ENCODE measurements at regions not wholly inside any gene's neighbourhood (a gene's known extent, or its start where the extent isn't known, plus 50 kb on each side); places are given as distances from the start of the nearest gene placed in this dataset.

DNA sequence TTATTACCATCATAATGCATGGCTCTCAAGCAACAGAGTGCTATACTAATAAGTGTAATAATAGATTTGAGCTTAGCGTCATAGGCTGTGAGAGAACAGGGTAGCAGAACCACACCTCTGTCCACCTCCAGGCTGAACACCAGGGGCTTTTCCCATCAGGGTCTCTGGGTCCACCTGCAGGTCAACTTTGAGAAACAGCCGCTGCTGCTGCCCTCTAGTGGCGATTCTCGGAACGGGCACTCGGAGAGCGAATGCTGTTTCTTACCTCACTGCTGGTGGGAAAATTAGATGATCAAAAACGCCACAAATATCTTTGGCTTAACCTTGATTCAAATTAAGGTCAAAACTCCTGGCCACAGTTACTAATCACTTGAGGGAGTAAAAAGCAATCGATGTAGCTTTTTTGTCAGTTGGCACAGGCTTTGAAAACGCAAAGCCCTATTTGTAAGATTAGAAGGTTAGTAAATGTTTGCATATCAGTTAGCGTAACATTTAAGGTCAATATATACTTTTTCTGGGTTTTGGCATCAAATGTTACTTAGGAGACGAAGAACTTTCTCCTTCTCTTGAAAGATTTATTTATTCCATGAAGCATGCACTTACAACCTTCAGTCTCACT is 127.9 kb upstream of the TMEM132D start:
- Histone ChIP-seq H3K4me3 (no peak overlapping the region), H3K36me3 (no peaks in the 10 kb centered on the region), H3K27ac (no peak overlapping the region), H3K4me1 (no peaks in the 10 kb centered on the region), H3K27me3 (peaks cover 0 to 56% (median 0%) of the 10 kb centered on the region in 3 donors), H3K9me3 (no peaks in the 10 kb centered on the region)
- WGBS, 2 donors: 8 to 14% methylated on average over 12 of the region's 12 CpGs
- TF ChIP-seq, protein P1, sequence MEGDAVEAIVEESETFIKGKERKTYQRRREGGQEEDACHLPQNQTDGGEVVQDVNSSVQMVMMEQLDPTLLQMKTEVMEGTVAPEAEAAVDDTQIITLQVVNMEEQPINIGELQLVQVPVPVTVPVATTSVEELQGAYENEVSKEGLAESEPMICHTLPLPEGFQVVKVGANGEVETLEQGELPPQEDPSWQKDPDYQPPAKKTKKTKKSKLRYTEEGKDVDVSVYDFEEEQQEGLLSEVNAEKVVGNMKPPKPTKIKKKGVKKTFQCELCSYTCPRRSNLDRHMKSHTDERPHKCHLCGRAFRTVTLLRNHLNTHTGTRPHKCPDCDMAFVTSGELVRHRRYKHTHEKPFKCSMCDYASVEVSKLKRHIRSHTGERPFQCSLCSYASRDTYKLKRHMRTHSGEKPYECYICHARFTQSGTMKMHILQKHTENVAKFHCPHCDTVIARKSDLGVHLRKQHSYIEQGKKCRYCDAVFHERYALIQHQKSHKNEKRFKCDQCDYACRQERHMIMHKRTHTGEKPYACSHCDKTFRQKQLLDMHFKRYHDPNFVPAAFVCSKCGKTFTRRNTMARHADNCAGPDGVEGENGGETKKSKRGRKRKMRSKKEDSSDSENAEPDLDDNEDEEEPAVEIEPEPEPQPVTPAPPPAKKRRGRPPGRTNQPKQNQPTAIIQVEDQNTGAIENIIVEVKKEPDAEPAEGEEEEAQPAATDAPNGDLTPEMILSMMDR (IDR thresholded peaks at IDR 0.05): peak in 2 of 4 experiments; percentile 35 to 70
- no peak for TF ChIP-seq EP300 (IDR thresholded peaks at IDR 0.05)
- intact Hi-C loops (cut with DNase I): no loop called here
- no peak for DNase-seq

DNA sequence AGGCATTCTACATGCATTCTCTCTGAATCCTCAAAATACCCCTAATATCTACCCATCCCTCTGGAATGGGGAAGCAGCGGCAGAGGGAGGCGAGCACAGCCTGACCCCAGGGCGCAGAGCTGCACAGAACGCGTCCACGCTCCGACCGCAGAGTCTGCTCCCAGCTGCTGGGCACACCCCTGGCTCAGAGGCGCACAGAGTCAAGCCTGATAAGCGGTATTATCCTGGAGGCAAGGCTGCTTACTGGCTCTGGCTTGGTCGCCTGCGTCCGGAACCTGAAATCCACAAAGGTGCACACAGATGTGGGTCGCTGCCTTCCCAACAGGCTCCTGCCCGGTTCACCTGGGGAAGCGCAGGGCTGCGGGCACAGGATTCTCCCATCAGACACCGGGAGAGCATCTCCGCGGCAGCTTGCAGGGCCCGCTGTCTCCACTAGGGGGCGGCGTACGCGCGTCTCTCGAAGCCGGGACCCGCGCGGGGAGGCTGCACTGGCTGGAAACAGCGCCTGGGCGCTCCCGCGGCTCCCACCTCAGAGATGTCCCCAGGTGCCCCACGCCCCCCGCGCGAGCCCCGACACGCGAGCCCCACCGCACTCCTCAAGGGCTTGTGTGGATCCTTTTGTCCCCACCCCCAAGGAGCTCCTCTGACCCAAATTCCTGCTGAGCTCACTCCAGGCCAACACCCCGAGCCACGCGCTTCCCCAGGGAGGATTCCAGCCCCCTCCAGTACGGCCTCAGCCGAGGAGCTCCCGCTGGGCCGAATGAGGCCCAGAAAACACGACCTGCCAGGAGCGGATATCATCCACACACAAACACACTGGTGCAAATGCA is 120.1 kb upstream of the FZD10 start:
- Histone ChIP-seq H3K27me3 (peaks cover 7 to 83% (median 26%) of the 10 kb centered on the region in 3 donors), H3K9me3 (no peaks in the 10 kb centered on the region), H3K36me3 (no peaks in the 10 kb centered on the region), H3K4me1 (no peaks in the 10 kb centered on the region), H3K27ac (no peak overlapping the region), H3K4me3 (no peak overlapping the region)
- TF ChIP-seq, protein P1 (IDR thresholded peaks at IDR 0.05): peak in 3 of 4 experiments; percentile 13 to 68 (median 35)
- TF ChIP-seq EP300 (IDR thresholded peaks at IDR 0.05): no peak
- intact Hi-C loops (cut with DNase I): loop anchor here (10.0 kb wide), 1 partner anchor 703 kb away; no protein-coding TSS in a partner anchor
- 18 to 30% methylated on average over 52 of the region's 52 CpGs for WGBS, 2 donors
- no peak for DNase-seq

DNA sequence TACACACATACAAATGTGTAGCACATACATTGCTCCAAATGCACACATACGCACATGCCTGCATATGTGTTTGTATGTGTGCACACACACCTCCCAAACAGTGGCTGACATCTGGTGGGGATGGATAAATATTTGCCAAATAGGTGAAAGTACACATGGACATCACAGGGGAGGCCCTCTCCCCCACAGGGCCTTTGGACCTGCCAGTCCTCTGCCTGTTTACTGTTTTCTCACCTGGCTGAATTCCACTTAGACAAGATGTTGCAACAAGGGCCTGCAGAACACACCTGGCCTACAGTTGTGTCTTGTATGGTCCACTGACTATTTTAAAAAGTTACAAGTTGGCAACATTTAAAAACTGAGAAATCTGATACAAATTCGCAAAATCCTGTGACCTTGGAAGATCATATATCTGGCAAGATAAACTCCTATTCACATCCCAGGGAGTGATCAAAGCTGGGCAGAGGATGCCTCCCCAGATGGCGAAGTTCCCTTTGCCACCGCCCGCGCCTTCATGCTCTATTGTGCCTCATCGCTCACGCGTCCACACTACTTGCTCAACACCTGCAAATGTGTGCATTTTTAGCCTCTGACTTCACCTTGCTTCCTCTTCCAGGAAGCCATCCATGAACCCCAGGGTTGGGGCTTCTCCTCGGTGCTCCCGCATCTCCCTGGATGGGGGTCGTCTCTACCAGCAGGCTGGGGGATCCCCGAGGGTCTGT is 118.4 kb upstream of the FZD10 start:
- intact Hi-C loops (cut with DNase I): loop anchor here (10.0 kb wide), 1 partner anchor 701 kb away; no protein-coding TSS in a partner anchor

DNA sequence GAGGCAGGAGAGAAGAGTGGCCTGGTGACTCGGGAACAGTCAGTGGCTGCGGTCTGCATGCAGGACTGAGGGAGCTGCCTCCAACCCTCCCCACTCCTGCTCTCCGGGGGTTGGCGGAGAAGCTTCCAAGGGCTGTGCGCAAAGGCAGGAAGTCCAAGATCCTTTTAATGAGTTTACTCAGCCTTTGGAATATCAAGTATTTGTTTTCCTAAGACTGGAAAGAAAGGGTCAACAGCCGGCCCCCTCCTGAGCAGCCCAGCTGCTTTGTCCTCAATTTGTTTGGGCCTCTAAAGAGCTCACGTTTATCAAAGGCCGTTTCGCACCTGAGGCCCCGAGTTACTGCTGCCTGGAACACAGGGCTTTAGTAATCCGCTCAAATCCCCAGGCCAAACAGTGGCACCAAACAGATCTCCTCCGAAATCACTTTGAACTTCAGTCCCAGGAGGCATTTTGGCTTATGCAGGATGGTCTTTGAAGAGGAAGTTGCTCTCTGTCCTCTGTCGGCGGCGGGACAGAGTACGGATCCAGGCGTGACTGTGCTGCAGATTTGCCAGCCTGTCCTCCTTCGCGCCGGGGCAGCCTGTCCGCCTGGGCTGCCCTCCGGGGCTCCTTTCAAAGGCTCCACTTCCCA is 117.2 kb upstream of the FZD10 start:
- H3K4me1 ChIP-seq: no peaks in the 10 kb centered on the region
- no peak overlapping the region for H3K4me3 ChIP-seq
- no peaks in the 10 kb centered on the region for H3K9me3 ChIP-seq
- H3K36me3 ChIP-seq: no peaks in the 10 kb centered on the region
- 12 to 14% methylated on average over 22 of the region's 22 CpGs for WGBS, 2 donors
- no peak for DNase-seq
- H3K27ac ChIP-seq: no peak overlapping the region
- no peak for TF ChIP-seq EP300 (IDR thresholded peaks at IDR 0.05)
- no peak for TF ChIP-seq POLR2AphosphoS5 (IDR thresholded peaks at IDR 0.05)
- TF ChIP-seq, protein P1 (IDR thresholded peaks at IDR 0.05): no peak
- no peak for TF ChIP-seq POLR2A (IDR thresholded peaks at IDR 0.05)
- peaks cover 7 to 69% (median 26%) of the 10 kb centered on the region in 3 donors for H3K27me3 ChIP-seq
- intact Hi-C loops (cut with DNase I): loop anchor here (10.0 kb wide), 1 partner anchor 700 kb away; no protein-coding TSS in a partner anchor

More for the DNA sequence above, 118.4 kb upstream of the FZD10 start:
- no peak overlapping the region for H3K27ac ChIP-seq
- H3K36me3 ChIP-seq: no peaks in the 10 kb centered on the region
- no peaks in the 10 kb centered on the region for H3K9me3 ChIP-seq
- TF ChIP-seq EP300 (IDR thresholded peaks at IDR 0.05) (no peak), POLR2A (IDR thresholded peaks at IDR 0.05) (no peak), POLR2AphosphoS5 (IDR thresholded peaks at IDR 0.05) (no peak)
- TF ChIP-seq, protein P1 (IDR thresholded peaks at IDR 0.05): no peak
- 75 to 77% methylated on average over 13 of the region's 13 CpGs for WGBS, 2 donors
- H3K4me1 ChIP-seq: no peaks in the 10 kb centered on the region
- peaks cover 7 to 82% (median 26%) of the 10 kb centered on the region in 3 donors for H3K27me3 ChIP-seq
- H3K4me3 ChIP-seq: no peak overlapping the region
- DNase-seq: no peak
